DMS 273 treated with DMSO at 0.1 percent for 48 hours (cell line): ENCODE measurements at regions not wholly inside any gene's neighbourhood (a gene's known extent, or its start where the extent isn't known, plus 50 kb on each side); places are given as distances from the start of the nearest gene placed in this dataset.

Experiments
- DNase-seq: peaks from one replicate; lab custom pipeline; 2025; lab: John Stamatoyannopoulos, UW

GRCh38 chr4:74615411-74615810, 170.5 kb downstream of the AREG start:
- DNase-seq: no peak

GRCh38 chr4:74618166-74618565, 173.2 kb downstream of the AREG start:
- DNase-seq: no peak

- DNase-seq: no peak
These were observed 173.7 kb downstream of the AREG start for GRCh38 chr4:74618659-74619058.

- DNase-seq: no peak
These were observed 174.2 kb downstream of the BTC start for GRCh38 chr4:74619931-74620702.

GRCh38 chr4:74621616-74622015, 172.7 kb downstream of the BTC start:
- no peak for DNase-seq

- no peak for DNase-seq
These were observed 171.3 kb downstream of the BTC start for GRCh38 chr4:74623041-74623440.

GRCh38 chr4:74624351-74625151, 169.8 kb downstream of the BTC start:
- no peak for DNase-seq

- DNase-seq: no peak
These were observed 168.3 kb downstream of the BTC start for GRCh38 chr4:74625981-74626380.

- no peak for DNase-seq
These were observed 167.2 kb downstream of the BTC start for GRCh38 chr4:74627093-74627492.

GRCh38 chr4:74627504-74627903, 166.8 kb downstream of the BTC start:
- no peak for DNase-seq

GRCh38 chr4:74628852-74629620, 165.3 kb downstream of the BTC start:
- DNase-seq: no peak

GRCh38 chr4:74630551-74630950, 163.8 kb downstream of the BTC start:
- DNase-seq: no peak

GRCh38 chr4:74631338-74631737, 163.0 kb downstream of the BTC start:
- DNase-seq: no peak

- no peak for DNase-seq
These were observed 162.3 kb downstream of the BTC start for GRCh38 chr4:74631988-74632387.

- no peak for DNase-seq
These were observed 161.7 kb downstream of the BTC start for GRCh38 chr4:74632634-74633033.

- DNase-seq: no peak
These were observed 159.2 kb downstream of the BTC start for GRCh38 chr4:74635074-74635473.

- no peak for DNase-seq
These were observed 158.7 kb downstream of the BTC start for GRCh38 chr4:74635490-74636123.

- no peak for DNase-seq
These were observed 156.3 kb downstream of the BTC start for GRCh38 chr4:74638001-74638400.

GRCh38 chr4:74638689-74639088, 155.6 kb downstream of the BTC start:
- DNase-seq: no peak

GRCh38 chr4:74640111-74640903, 154.0 kb downstream of the BTC start:
- DNase-seq: no peak

- DNase-seq: no peak
These were observed 152.3 kb downstream of the BTC start for GRCh38 chr4:74642006-74642405.
